ENCODE measurements at regions not wholly inside any gene's neighbourhood (a gene's known extent, or its start where the extent isn't known, plus 50 kb on each side); places are given as distances from the start of the nearest gene placed in this dataset.

- DNase-seq (ENCODE audit: low spot score) = no peak
These were observed 543.1 kb upstream of the RIOK2 start for GRCh38 chr5:97726106-97726505.

- no peak for DNase-seq (ENCODE audit: low spot score)
These were observed 545.9 kb upstream of the RIOK2 start for GRCh38 chr5:97728920-97729319.

- DNase-seq (ENCODE audit: low spot score) = no peak
These were observed 546.9 kb upstream of the RIOK2 start for GRCh38 chr5:97729938-97730337.

- DNase-seq (ENCODE audit: low spot score) = no peak
These were observed 552.2 kb upstream of the RIOK2 start for GRCh38 chr5:97735209-97735608.

- DNase-seq (ENCODE audit: low spot score) = no peak
These were observed 554.6 kb upstream of the RIOK2 start for GRCh38 chr5:97737608-97738007.

GRCh38 chr5:97745817-97746216 lies 562.8 kb upstream of the RIOK2 start:
- no peak for DNase-seq (ENCODE audit: low spot score)

GRCh38 chr5:97750576-97750975 lies 567.5 kb upstream of the RIOK2 start:
- DNase-seq (ENCODE audit: low spot score) = no peak

- DNase-seq (ENCODE audit: low spot score) = no peak
These were observed 568.5 kb upstream of the RIOK2 start for GRCh38 chr5:97751540-97751939.

GRCh38 chr5:97752871-97753270 lies 569.8 kb upstream of the RIOK2 start:
- no peak for DNase-seq (ENCODE audit: low spot score)

GRCh38 chr5:97762483-97762882 lies 579.4 kb upstream of the RIOK2 start:
- no peak for DNase-seq (ENCODE audit: low spot score)

GRCh38 chr5:97764700-97765099 lies 581.7 kb upstream of the RIOK2 start:
- no peak for DNase-seq (ENCODE audit: low spot score)

GRCh38 chr5:97778451-97778850 lies 595.4 kb upstream of the RIOK2 start:
- no peak for DNase-seq (ENCODE audit: low spot score)

- no peak for DNase-seq (ENCODE audit: low spot score)
These were observed 605.3 kb upstream of the RIOK2 start for GRCh38 chr5:97788369-97788768.

GRCh38 chr5:97797994-97798451 lies 615.0 kb upstream of the RIOK2 start:
- DNase-seq (ENCODE audit: low spot score) = no peak

GRCh38 chr5:97801461-97801860 lies 618.4 kb upstream of the RIOK2 start:
- DNase-seq (ENCODE audit: low spot score) = no peak

- no peak for DNase-seq (ENCODE audit: low spot score)
These were observed 637.1 kb upstream of the RIOK2 start for GRCh38 chr5:97820138-97820537.

- no peak for DNase-seq (ENCODE audit: low spot score)
These were observed 649.7 kb upstream of the RIOK2 start for GRCh38 chr5:97832645-97833296.

- DNase-seq (ENCODE audit: low spot score) = no peak
These were observed 651.5 kb upstream of the RIOK2 start for GRCh38 chr5:97834561-97834960.

- no peak for DNase-seq (ENCODE audit: low spot score)
These were observed 652.1 kb upstream of the RIOK2 start for GRCh38 chr5:97835112-97835511.

- no peak for DNase-seq (ENCODE audit: low spot score)
These were observed 653.8 kb upstream of the RIOK2 start for GRCh38 chr5:97836816-97837215.

- no peak for DNase-seq (ENCODE audit: low spot score)
These were observed 655.2 kb upstream of the RIOK2 start for GRCh38 chr5:97838214-97838613.

- DNase-seq (ENCODE audit: low spot score) = no peak
These were observed 656.5 kb upstream of the RIOK2 start for GRCh38 chr5:97839341-97840086.

- DNase-seq (ENCODE audit: low spot score) = no peak
These were observed 657.6 kb upstream of the RIOK2 start for GRCh38 chr5:97840643-97841042.

- no peak for DNase-seq (ENCODE audit: low spot score)
These were observed 659.6 kb upstream of the RIOK2 start for GRCh38 chr5:97842687-97843086.
